ENCODE measurements at regions not wholly inside any gene's neighbourhood (a gene's known extent, or its start where the extent isn't known, plus 50 kb on each side); places are given as distances from the start of the nearest gene placed in this dataset.

DNA sequence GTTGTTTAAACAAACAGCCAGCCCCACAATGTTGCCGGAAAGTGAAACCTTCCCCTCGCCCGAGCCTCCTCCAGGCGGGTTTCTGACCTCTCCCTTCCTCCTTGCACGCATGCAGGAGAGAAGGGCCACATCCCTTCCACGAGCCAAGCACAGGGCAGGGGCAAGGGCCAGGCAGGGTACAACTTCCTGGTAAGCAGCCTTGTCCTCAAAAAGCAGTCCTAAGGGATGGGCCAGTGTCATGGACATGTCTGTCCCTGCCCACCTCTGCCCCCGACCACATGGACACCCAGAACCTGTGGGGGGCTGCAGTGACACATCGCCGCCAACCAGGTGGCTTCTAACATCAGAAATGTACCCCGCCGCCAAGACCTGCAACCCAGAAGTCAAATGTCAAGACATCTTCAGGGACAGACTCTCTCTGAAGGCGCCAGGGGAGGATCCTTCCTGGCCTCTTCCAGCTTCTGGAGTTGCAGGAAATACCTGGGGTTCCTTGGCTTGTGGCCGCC is 145.3 kb downstream of the CRYBB2 start:
- H3K4me3 ChIP-seq: no peak overlapping the region
- intact Hi-C loops (cut with DNase I): no loop called here
- TF ChIP-seq POLR2AphosphoS5 (IDR thresholded peaks at IDR 0.05; ENCODE audit: insufficient read depth in 1 of 2, low read depth in 1 of 2): no peak
- TF ChIP-seq POLR2A (IDR thresholded peaks at IDR 0.05): no peak
- TF ChIP-seq CTCF (IDR thresholded peaks at IDR 0.05): no peak

DNA sequence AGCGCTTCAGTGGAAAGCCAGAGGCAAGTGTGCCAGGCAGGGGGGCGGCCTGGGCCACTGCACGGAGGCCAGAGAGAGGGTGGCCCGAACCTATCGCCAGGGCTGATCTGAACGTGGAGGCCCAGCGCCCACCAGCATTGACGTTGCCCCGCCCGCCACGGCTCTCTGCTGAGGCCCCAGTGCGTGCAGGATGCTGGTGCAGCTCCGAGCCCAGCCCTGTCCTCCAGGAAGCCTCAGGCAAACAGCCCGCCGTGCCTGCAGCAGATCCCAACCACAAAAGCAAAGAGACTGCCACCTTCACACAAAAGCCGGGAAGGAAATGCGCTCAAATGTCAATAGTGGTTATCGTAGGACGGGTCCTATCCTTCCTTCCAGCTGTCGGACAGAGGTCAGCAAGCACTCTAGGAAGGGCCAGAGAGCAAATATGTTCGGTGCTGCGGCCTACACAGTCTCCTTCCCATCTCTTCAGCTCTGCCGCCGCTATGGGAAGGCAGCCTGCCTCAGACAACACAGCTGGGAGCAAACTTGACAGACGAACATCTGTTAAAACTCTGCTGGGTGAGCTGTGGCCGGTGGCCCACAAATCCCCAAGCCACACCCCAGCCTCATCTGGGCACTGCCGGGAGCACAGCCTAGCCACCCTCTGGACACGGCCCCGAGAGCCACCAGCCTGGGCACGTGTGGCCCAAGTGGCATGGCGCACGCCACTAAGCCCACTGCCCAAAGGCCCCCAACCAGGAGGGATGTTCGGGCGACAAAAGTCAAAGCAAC is 146.2 kb downstream of the CRYBB2 start:
- no peak for TF ChIP-seq CTCF (IDR thresholded peaks at IDR 0.05)
- TF ChIP-seq POLR2A (IDR thresholded peaks at IDR 0.05): no peak
- no peak for TF ChIP-seq POLR2AphosphoS5 (IDR thresholded peaks at IDR 0.05; ENCODE audit: insufficient read depth in 1 of 2, low read depth in 1 of 2)
- Histone ChIP-seq H3K27ac (peak overlapping the region; percentile 10), H3K36me3 (no peaks in the 10 kb centered on the region), H3K27me3 (no peaks in the 10 kb centered on the region), H3K4me1 (peaks cover 46% of the 10 kb centered on the region), H3K4me3 (no peak overlapping the region), H3K9me3 (no peaks in the 10 kb centered on the region)
- DNase-seq (ENCODE audit: extremely low spot score in 2 of 2): no peak
- intact Hi-C loops (cut with DNase I): no loop called here

More for the DNA sequence above, 145.3 kb downstream of the CRYBB2 start:
- no peak for DNase-seq (ENCODE audit: extremely low spot score in 2 of 2)
- H3K4me1 ChIP-seq: peaks cover 46% of the 10 kb centered on the region
- no peak overlapping the region for H3K27ac ChIP-seq
- H3K9me3 ChIP-seq: no peaks in the 10 kb centered on the region
- H3K36me3 ChIP-seq: no peaks in the 10 kb centered on the region
- no peaks in the 10 kb centered on the region for H3K27me3 ChIP-seq

DNA sequence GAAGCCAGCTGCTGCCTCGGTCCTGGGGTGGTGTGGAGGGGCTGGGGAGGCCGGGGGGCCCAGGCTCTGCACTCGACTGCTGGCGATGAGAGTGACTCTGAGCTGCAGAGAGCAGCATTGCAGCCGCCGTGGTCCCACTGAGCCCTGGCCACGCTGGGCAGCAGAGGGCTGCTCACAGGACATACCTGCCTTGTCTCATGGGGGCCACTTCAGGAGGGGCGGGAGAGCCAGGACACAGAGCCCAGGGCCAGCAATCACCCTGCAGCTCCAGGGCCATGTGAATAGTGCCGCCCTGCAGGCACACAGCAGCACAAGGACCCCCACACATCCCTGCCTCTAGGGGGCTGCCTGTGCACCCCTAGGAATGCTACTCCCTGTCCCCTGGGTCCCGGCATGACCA is 147.0 kb downstream of the CRYBB2 start:
- Histone ChIP-seq H3K4me3 (no peak overlapping the region), H3K27ac (peak overlapping the region; percentile 10), H3K4me1 (peaks cover 46% of the 10 kb centered on the region), H3K36me3 (no peaks in the 10 kb centered on the region), H3K9me3 (no peaks in the 10 kb centered on the region), H3K27me3 (no peaks in the 10 kb centered on the region)
- DNase-seq (ENCODE audit: extremely low spot score in 2 of 2): no peak
- intact Hi-C loops (cut with DNase I): no loop called here
- no peak for TF ChIP-seq CTCF (IDR thresholded peaks at IDR 0.05)
- no peak for TF ChIP-seq POLR2AphosphoS5 (IDR thresholded peaks at IDR 0.05; ENCODE audit: insufficient read depth in 1 of 2, low read depth in 1 of 2)
- no peak for TF ChIP-seq POLR2A (IDR thresholded peaks at IDR 0.05)

- Histone ChIP-seq H3K4me1 (peaks cover 44% of the 10 kb centered on the region), H3K4me3 (no peak overlapping the region), H3K27ac (no peak overlapping the region), H3K27me3 (no peaks in the 10 kb centered on the region), H3K36me3 (no peaks in the 10 kb centered on the region), H3K9me3 (no peaks in the 10 kb centered on the region)
- intact Hi-C loops (cut with DNase I): no loop called here
- TF ChIP-seq POLR2A (IDR thresholded peaks at IDR 0.05) (no peak), CTCF (IDR thresholded peaks at IDR 0.05) (no peak), POLR2AphosphoS5 (IDR thresholded peaks at IDR 0.05; ENCODE audit: insufficient read depth in 1 of 2, low read depth in 1 of 2) (no peak)
- no peak for DNase-seq (ENCODE audit: extremely low spot score in 2 of 2)
Observed at GRCh38 chr22:25366876-25367466, 147.5 kb downstream of the CRYBB2 start.

GRCh38 chr22:25367756-25368155 is 148.3 kb downstream of the CRYBB2 start:
- intact Hi-C loops (cut with DNase I): no loop called here
- no peak overlapping the region for H3K27ac ChIP-seq
- DNase-seq (ENCODE audit: extremely low spot score in 2 of 2): no peak
- H3K9me3 ChIP-seq: no peaks in the 10 kb centered on the region
- H3K36me3 ChIP-seq: peaks cover 0 to 4% of the 10 kb centered on the region in 2 donors
- H3K27me3 ChIP-seq: no peaks in the 10 kb centered on the region
- no peak for TF ChIP-seq CTCF (IDR thresholded peaks at IDR 0.05)
- no peak for TF ChIP-seq POLR2A (IDR thresholded peaks at IDR 0.05)
- no peak for TF ChIP-seq POLR2AphosphoS5 (IDR thresholded peaks at IDR 0.05; ENCODE audit: insufficient read depth in 1 of 2, low read depth in 1 of 2)
- H3K4me1 ChIP-seq: peaks cover 36% of the 10 kb centered on the region
- no peak overlapping the region for H3K4me3 ChIP-seq

All from vagina (tissue), 2 donors.